ENCODE measurements at regions not wholly inside any gene's neighbourhood (a gene's known extent, or its start where the extent isn't known, plus 50 kb on each side); places are given as distances from the start of the nearest gene placed in this dataset.

DNA sequence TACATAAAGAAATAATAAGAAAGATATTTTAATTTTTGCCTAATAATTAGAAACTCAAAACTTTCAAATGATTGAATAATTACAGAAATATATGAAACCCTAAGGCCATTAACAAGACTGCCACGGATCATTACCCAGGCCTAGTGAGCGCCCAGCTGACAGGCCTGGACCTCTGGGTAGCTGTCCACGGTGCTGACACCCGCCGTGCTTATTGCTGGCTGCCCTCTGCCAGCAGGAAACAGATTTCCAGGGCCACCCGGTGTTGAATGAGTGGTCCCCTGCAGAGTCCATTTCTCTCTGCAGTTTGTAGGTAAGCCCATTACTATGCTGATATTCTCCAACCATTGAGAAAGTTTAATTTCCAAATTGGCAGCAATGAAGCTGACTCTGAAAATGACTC lies 254.4 kb upstream of the GJB5 start:
- H3K9me2 ChIP-seq (ENCODE audit: insufficient read depth) = no peaks in the 10 kb centered on the region
- H3K27me3 ChIP-seq (ENCODE audit: insufficient read depth, low read length) = peaks cover 6% of the 10 kb centered on the region; the same call in 1 of the 2 replicates
- H3K9ac ChIP-seq (ENCODE audit: low read length) = no peak overlapping the region
- H3K79me2 ChIP-seq (ENCODE audit: insufficient read depth, low read length) = no peaks in the 10 kb centered on the region
- H3K4me2 ChIP-seq (ENCODE audit: low read length) = no peak overlapping the region
- H3K4me1 ChIP-seq (ENCODE audit: control insufficient read depth in 1 of 2, insufficient read depth in 2 of 2, low read length in 2 of 2) = no peaks in the 10 kb centered on the region
- no peak overlapping the region for H3K27ac ChIP-seq (ENCODE audit: low read depth, low read length)
- ChIA-PET POLR2A (no interaction called here), RAD21 (ENCODE audit: low non-redundant PET in 1 of 2, low total read pairs in 2 of 2, uncharacterized antibody in 2 of 2, unreplicated experiment in 2 of 2) (no interaction called here), CTCF (no interaction called here)
- DNase-seq (ENCODE audit: low read depth, low spot score) = no peak
- no peaks in the 10 kb centered on the region for H3K36me3 ChIP-seq (ENCODE audit: control insufficient read depth in 1 of 2, insufficient read depth in 2 of 2, low read length in 2 of 2)
- BruUV-seq (replicated peaks) = no TSS peak
- no peak overlapping the region for H3K4me3 ChIP-seq (replicated peaks in 1 of 2; ENCODE audit: low read depth in 1 of 2, low read length in 2 of 2)
- H4K20me1 ChIP-seq (ENCODE audit: insufficient read depth) = no peaks in the 10 kb centered on the region
- ATAC-seq = no peak
- intact Hi-C loops (cut with micrococcal nuclease) = no loop called here
- TF ChIP-seq POLR2AphosphoS5 (IDR thresholded peaks at IDR 0.05; ENCODE audit: low read depth, low read length) = no peak
- TF ChIP-seq YY1 (IDR thresholded peaks at IDR 0.05; ENCODE audit: extremely low read depth, insufficient replicate concordance, low read depth, low read length) = no peak
- TF ChIP-seq, protein P1, sequence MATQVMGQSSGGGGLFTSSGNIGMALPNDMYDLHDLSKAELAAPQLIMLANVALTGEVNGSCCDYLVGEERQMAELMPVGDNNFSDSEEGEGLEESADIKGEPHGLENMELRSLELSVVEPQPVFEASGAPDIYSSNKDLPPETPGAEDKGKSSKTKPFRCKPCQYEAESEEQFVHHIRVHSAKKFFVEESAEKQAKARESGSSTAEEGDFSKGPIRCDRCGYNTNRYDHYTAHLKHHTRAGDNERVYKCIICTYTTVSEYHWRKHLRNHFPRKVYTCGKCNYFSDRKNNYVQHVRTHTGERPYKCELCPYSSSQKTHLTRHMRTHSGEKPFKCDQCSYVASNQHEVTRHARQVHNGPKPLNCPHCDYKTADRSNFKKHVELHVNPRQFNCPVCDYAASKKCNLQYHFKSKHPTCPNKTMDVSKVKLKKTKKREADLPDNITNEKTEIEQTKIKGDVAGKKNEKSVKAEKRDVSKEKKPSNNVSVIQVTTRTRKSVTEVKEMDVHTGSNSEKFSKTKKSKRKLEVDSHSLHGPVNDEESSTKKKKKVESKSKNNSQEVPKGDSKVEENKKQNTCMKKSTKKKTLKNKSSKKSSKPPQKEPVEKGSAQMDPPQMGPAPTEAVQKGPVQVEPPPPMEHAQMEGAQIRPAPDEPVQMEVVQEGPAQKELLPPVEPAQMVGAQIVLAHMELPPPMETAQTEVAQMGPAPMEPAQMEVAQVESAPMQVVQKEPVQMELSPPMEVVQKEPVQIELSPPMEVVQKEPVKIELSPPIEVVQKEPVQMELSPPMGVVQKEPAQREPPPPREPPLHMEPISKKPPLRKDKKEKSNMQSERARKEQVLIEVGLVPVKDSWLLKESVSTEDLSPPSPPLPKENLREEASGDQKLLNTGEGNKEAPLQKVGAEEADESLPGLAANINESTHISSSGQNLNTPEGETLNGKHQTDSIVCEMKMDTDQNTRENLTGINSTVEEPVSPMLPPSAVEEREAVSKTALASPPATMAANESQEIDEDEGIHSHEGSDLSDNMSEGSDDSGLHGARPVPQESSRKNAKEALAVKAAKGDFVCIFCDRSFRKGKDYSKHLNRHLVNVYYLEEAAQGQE (IDR thresholded peaks at IDR 0.05; ENCODE audit: low read depth) = peak; percentile 89
- no peak for TF ChIP-seq EZH2phosphoT487 (IDR thresholded peaks at IDR 0.05; ENCODE audit: borderline replicate concordance)
- TF ChIP-seq ZFX (IDR thresholded peaks at IDR 0.05) = no peak
- no peaks in the 10 kb centered on the region for H3K9me3 ChIP-seq (ENCODE audit: control insufficient read depth in 1 of 2, insufficient read depth in 1 of 2, low read depth in 1 of 2, low read length in 2 of 2)
- no peak overlapping the region for H2AFZ ChIP-seq (ENCODE audit: low read depth, low read length, poor library complexity, severe bottlenecking)

DNA sequence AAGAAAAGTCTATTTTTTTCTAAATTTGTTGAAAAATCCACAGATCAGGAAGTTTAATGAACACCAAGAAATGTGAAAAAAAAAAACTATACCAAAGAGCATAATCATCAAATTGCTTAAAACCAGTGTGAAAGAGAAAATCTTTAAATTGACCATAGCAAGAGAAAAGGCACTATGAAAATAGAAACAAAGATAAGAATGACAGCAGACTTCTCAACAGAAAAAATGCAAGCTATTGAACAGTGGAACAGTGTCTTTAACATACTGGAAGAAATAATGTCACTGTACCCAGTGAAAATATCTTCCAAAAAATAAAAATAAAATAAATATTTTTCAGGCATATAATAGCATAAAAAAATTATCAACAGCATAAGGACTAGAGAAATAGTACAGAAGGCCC lies 243.0 kb upstream of the GJB5 start:
- H3K27ac ChIP-seq (ENCODE audit: low read depth, low read length) = no peak overlapping the region
- TF ChIP-seq EGR1 (IDR thresholded peaks at IDR 0.05; ENCODE audit: low read depth) = no peak
- TF ChIP-seq, protein P2, sequence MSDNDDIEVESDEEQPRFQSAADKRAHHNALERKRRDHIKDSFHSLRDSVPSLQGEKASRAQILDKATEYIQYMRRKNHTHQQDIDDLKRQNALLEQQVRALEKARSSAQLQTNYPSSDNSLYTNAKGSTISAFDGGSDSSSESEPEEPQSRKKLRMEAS (IDR thresholded peaks at IDR 0.05) = no peak
- TF ChIP-seq CBX3 (IDR thresholded peaks at IDR 0.05; ENCODE audit: low read depth) = peak; percentile 73
- H3K79me2 ChIP-seq (ENCODE audit: insufficient read depth, low read length) = no peaks in the 10 kb centered on the region
- RAD21 ChIA-PET (ENCODE audit: low non-redundant PET in 1 of 2, low total read pairs in 2 of 2, uncharacterized antibody in 2 of 2, unreplicated experiment in 2 of 2) = no interaction called here
- no TSS peak for BruUV-seq (replicated peaks)
- no peaks in the 10 kb centered on the region for H3K4me1 ChIP-seq (ENCODE audit: control insufficient read depth in 1 of 2, insufficient read depth in 2 of 2, low read length in 2 of 2)
- CTCF ChIA-PET = no interaction called here
- no peak for ATAC-seq
- no peaks in the 10 kb centered on the region for H3K27me3 ChIP-seq (ENCODE audit: insufficient read depth, low read length)
- intact Hi-C loops (cut with micrococcal nuclease) = no loop called here
- H3K9ac ChIP-seq (ENCODE audit: low read length) = no peak overlapping the region
- no peak overlapping the region for H2AFZ ChIP-seq (ENCODE audit: low read depth, low read length, poor library complexity, severe bottlenecking)
- no peaks in the 10 kb centered on the region for H3K36me3 ChIP-seq (ENCODE audit: control insufficient read depth in 1 of 2, insufficient read depth in 2 of 2, low read length in 2 of 2)
- H3K4me2 ChIP-seq (ENCODE audit: low read length) = no peak overlapping the region
- no peaks in the 10 kb centered on the region for H3K9me2 ChIP-seq (ENCODE audit: insufficient read depth)
- DNase-seq (ENCODE audit: low read depth, low spot score) = no peak
- H3K9me3 ChIP-seq (ENCODE audit: control insufficient read depth in 1 of 2, insufficient read depth in 1 of 2, low read depth in 1 of 2, low read length in 2 of 2) = peaks cover 0 to 13% of the 10 kb centered on the region in 2 experiments; a peak in 2 of 4 replicates
- H3K4me3 ChIP-seq (replicated peaks in 1 of 2; ENCODE audit: low read depth in 1 of 2, low read length in 2 of 2) = no peak overlapping the region
- POLR2A ChIA-PET = no interaction called here
- H4K20me1 ChIP-seq (ENCODE audit: insufficient read depth) = no peaks in the 10 kb centered on the region

Data from HCT116 (cell line).